KMS-11 (cell line): ENCODE measurements at regions not wholly inside any gene's neighbourhood (a gene's known extent, or its start where the extent isn't known, plus 50 kb on each side); places are given as distances from the start of the nearest gene placed in this dataset.

Source experiments
- H2AFZ ChIP-seq: fragments of 200-600 bp; sonication (generic); 2 replicates; pipeline ENCODE4 v1.6.1; 2016; ENCODE audit warnings: antibody characterized with exemption, mixed run types, low read depth
- H3K27ac ChIP-seq: fragments of 200-600 bp; sonication (generic); 2 replicates; pipeline ENCODE4 v1.6.1; 2016; ENCODE audit warnings: mild to moderate bottlenecking, mixed run types
- H3K27me3 ChIP-seq: fragments of 200-600 bp; sonication (generic); 2 replicates; pipeline ENCODE4 v1.6.1; 2017; ENCODE audit warnings: mild to moderate bottlenecking, low read depth, mixed run types, moderate library complexity; ENCODE audit not compliant: insufficient read depth
- H3K36me3 ChIP-seq: fragments of 200-600 bp; sonication (generic); 2 replicates; pipeline ENCODE4 v1.6.1; 2017; ENCODE audit warnings: mild to moderate bottlenecking, mixed run types; ENCODE audit not compliant: insufficient read depth
- H3K4me1 ChIP-seq: fragments of 200-600 bp; sonication (generic); 2 replicates; pipeline ENCODE4 v1.6.1; 2016; ENCODE audit warnings: mild to moderate bottlenecking, low read depth, mixed run types; ENCODE audit not compliant: poor library complexity, severe bottlenecking
- H3K4me2 ChIP-seq: fragments of 200-600 bp; sonication (generic); 2 replicates; pipeline ENCODE4 v1.7.0; 2016; ENCODE audit warnings: mild to moderate bottlenecking, mixed run types
- H3K4me3 ChIP-seq: fragments of 200-600 bp; sonication (generic); IDR thresholded peaks from 2 replicates; pipeline ENCODE4 v1.6.1; 2017; ENCODE audit warnings: low read depth, low read length, mixed read lengths; ENCODE audit not compliant: insufficient read depth
- H3K79me2 ChIP-seq: fragments of 200-600 bp; sonication (generic); 2 replicates; pipeline ENCODE4 v1.6.1; 2016; ENCODE audit warnings: low read depth, mixed run types; ENCODE audit not compliant: insufficient read depth
- H3K9ac ChIP-seq: fragments of 200-600 bp; sonication (generic); 2 replicates; pipeline ENCODE4 v1.6.1; 2016; ENCODE audit warnings: mild to moderate bottlenecking, mixed run types
- H4K20me1 ChIP-seq: fragments of 200-600 bp; sonication (generic); 2 replicates; pipeline ENCODE4 v1.6.1; 2016; ENCODE audit warnings: mild to moderate bottlenecking, mixed run types; ENCODE audit not compliant: insufficient read depth
- CTCF ChIP-seq: fragments of 200-600 bp; sonication (generic); conservative IDR thresholded peaks from 2 replicates; pipeline ENCODE4 v1.6.1; 2017; ENCODE audit warnings: low read depth, mild to moderate bottlenecking, antibody characterized with exemption, low read length, moderate library complexity, mixed read lengths

DNA sequence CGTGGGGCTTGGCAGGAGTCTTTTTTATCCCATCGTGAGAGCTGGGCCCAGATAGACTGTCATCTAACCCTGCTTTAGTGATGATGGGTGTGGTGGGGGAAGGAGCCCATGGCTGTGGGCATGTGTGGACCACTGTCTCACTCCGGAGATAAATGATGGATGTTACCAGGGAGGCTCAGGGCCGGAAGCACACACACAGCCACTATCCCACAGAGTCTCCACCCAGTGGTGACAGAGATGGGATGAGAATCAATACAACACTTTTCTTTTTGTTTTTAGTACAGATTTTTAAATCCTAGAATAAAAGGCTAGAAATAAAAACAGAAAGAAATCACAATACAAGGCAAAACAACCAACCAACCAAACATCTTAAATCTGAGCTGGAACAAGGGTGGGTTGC, 233.4 kb downstream of the SOX11 start:
- no peak overlapping the region for H3K27ac ChIP-seq
- peaks cover 34% of the 10 kb centered on the region for H3K4me1 ChIP-seq
- TF ChIP-seq CTCF, result no peak
- no peak overlapping the region for H2AFZ ChIP-seq
- no peak overlapping the region for H3K9ac ChIP-seq
- no peaks in the 10 kb centered on the region for H4K20me1 ChIP-seq
- no peaks in the 10 kb centered on the region for H3K27me3 ChIP-seq
- no peaks in the 10 kb centered on the region for H3K79me2 ChIP-seq
- no peaks in the 10 kb centered on the region for H3K36me3 ChIP-seq
- H3K4me2 ChIP-seq, result peak overlapping the region; percentile 85; the same call in 1 of the 2 replicates
- H3K4me3 ChIP-seq, result no peak overlapping the region

- no peaks in the 10 kb centered on the region for H3K36me3 ChIP-seq
- TF ChIP-seq CTCF, result no peak
- H3K4me1 ChIP-seq, result peaks cover 34% of the 10 kb centered on the region
- no peak overlapping the region for H3K4me2 ChIP-seq
- no peaks in the 10 kb centered on the region for H3K27me3 ChIP-seq
- no peak overlapping the region for H3K4me3 ChIP-seq
- no peak overlapping the region for H2AFZ ChIP-seq
- H3K27ac ChIP-seq, result no peak overlapping the region
- no peaks in the 10 kb centered on the region for H4K20me1 ChIP-seq
- no peak overlapping the region for H3K9ac ChIP-seq
- no peaks in the 10 kb centered on the region for H3K79me2 ChIP-seq
Measured at GRCh38 chr2:5926871-5927512, 234.8 kb downstream of the SOX11 start.

- Histone ChIP-seq H3K4me2 (no peak overlapping the region), H3K36me3 (no peaks in the 10 kb centered on the region), H4K20me1 (no peaks in the 10 kb centered on the region), H3K4me1 (no peaks in the 10 kb centered on the region), H2AFZ (no peak overlapping the region), H3K4me3 (no peak overlapping the region), H3K27me3 (no peaks in the 10 kb centered on the region), H3K27ac (no peak overlapping the region), H3K79me2 (no peaks in the 10 kb centered on the region), H3K9ac (no peak overlapping the region)
- TF ChIP-seq CTCF, result no peak
Measured at GRCh38 chr2:5932556-5933469, 240.6 kb downstream of the SOX11 start.

DNA sequence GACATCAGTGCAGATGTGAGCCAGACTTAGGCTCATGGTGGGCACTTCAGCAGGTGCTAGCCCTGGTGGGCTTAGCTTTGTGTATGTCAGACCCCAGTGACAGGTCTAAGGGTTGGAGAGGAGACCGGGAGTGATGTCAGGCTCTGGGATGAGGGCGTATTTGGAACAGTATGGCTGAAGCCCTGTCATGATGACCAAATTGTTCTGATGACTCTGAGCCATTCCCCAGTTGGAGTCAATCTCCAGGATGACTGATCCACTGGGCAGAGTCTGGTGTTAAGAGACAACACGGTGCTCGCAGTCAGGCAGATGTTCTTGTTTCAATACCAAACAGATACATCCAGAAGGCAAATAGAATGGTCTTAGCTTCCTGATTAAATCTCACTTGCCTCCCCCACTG, 241.5 kb downstream of the SOX11 start:
- no peak for TF ChIP-seq CTCF
- H3K9ac ChIP-seq, result no peak overlapping the region
- no peaks in the 10 kb centered on the region for H3K36me3 ChIP-seq
- no peaks in the 10 kb centered on the region for H4K20me1 ChIP-seq
- no peaks in the 10 kb centered on the region for H3K27me3 ChIP-seq
- H3K4me2 ChIP-seq, result no peak overlapping the region
- no peak overlapping the region for H3K4me3 ChIP-seq
- H3K79me2 ChIP-seq, result no peaks in the 10 kb centered on the region
- H3K27ac ChIP-seq, result no peak overlapping the region
- H3K4me1 ChIP-seq, result no peaks in the 10 kb centered on the region
- no peak overlapping the region for H2AFZ ChIP-seq
